NCI-H2029 (cell line): ENCODE measurements at regions not wholly inside any gene's neighbourhood (a gene's known extent, or its start where the extent isn't known, plus 50 kb on each side); places are given as distances from the start of the nearest gene placed in this dataset.
A peak's percentile ranks its signal among the peaks of the same experiment; 100 is the strongest.

Experiments used
- DNase-seq: peaks from one replicate; lab custom pipeline; 2025; lab: John Stamatoyannopoulos, UW

GRCh38 chr4:20353646-20354045 lies 101.9 kb downstream of the SLIT2 start:
- DNase-seq = no peak

- DNase-seq = no peak
Observed at GRCh38 chr4:20354120-20354519, 102.4 kb downstream of the SLIT2 start.

- DNase-seq = peak; percentile 71
Observed at GRCh38 chr4:20356565-20356964, 104.9 kb downstream of the SLIT2 start.

- DNase-seq = no peak
Observed at GRCh38 chr4:20358110-20358509, 106.4 kb downstream of the SLIT2 start.

GRCh38 chr4:20359692-20360091 lies 108.0 kb downstream of the SLIT2 start:
- no peak for DNase-seq

GRCh38 chr4:20362148-20362547 lies 110.4 kb downstream of the SLIT2 start:
- DNase-seq = no peak

- no peak for DNase-seq
Observed at GRCh38 chr4:20364969-20365368, 113.3 kb downstream of the SLIT2 start.

- no peak for DNase-seq
Observed at GRCh38 chr4:20367446-20367845, 115.7 kb downstream of the SLIT2 start.

GRCh38 chr4:20368926-20369325 lies 117.2 kb downstream of the SLIT2 start:
- DNase-seq = no peak

GRCh38 chr4:20370274-20370673 lies 118.6 kb downstream of the SLIT2 start:
- no peak for DNase-seq

GRCh38 chr4:20376070-20376469 lies 124.4 kb downstream of the SLIT2 start:
- no peak for DNase-seq

GRCh38 chr4:20378181-20378580 lies 126.5 kb downstream of the SLIT2 start:
- DNase-seq = no peak

- no peak for DNase-seq
Observed at GRCh38 chr4:20381005-20381404, 129.3 kb downstream of the SLIT2 start.

GRCh38 chr4:20383283-20383682 lies 131.6 kb downstream of the SLIT2 start:
- no peak for DNase-seq

- DNase-seq = no peak
Observed at GRCh38 chr4:20383969-20384368, 132.3 kb downstream of the SLIT2 start.

GRCh38 chr4:20384456-20384855 lies 132.8 kb downstream of the SLIT2 start:
- DNase-seq = no peak

GRCh38 chr4:20386001-20386740 lies 134.5 kb downstream of the SLIT2 start:
- no peak for DNase-seq

- DNase-seq = no peak
Observed at GRCh38 chr4:20386906-20387305, 135.2 kb downstream of the SLIT2 start.

- DNase-seq = no peak
Observed at GRCh38 chr4:20391198-20391597, 139.5 kb downstream of the SLIT2 start.

- no peak for DNase-seq
Observed at GRCh38 chr4:20391912-20392311, 140.2 kb downstream of the SLIT2 start.

GRCh38 chr4:20393486-20394100 lies 141.9 kb downstream of the SLIT2 start:
- DNase-seq = no peak

GRCh38 chr4:20394512-20394911 lies 142.8 kb downstream of the SLIT2 start:
- no peak for DNase-seq

GRCh38 chr4:20395160-20395773 lies 143.6 kb downstream of the SLIT2 start:
- peak; percentile 25 for DNase-seq
